NCI-H524 (cell line): ENCODE measurements at regions not wholly inside any gene's neighbourhood (a gene's known extent, or its start where the extent isn't known, plus 50 kb on each side); places are given as distances from the start of the nearest gene placed in this dataset.

Source experiments
- DNase-seq, 2 experiments: peaks; one replicate each; lab custom pipeline; 2025; lab: John Stamatoyannopoulos, UW

DNA sequence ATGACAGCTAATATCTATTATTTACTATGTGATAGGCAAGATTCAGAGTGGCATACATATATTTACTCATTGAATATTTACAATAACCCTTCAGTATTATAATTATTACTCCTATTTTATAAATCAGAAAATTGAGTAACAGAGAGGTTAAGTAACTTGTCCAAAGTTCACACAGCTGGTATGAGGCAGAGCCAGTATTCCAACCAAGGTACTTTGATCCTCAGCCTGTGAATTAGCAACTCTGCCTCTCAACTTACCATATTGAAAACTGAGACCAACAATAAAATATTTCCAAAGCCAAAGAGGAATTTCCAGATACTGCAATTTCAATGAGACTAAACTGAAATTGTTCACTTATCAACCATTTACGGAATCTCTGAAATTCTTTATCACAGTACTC, 67.9 kb upstream of the TSLP start:
- DNase-seq: no peak

DNA sequence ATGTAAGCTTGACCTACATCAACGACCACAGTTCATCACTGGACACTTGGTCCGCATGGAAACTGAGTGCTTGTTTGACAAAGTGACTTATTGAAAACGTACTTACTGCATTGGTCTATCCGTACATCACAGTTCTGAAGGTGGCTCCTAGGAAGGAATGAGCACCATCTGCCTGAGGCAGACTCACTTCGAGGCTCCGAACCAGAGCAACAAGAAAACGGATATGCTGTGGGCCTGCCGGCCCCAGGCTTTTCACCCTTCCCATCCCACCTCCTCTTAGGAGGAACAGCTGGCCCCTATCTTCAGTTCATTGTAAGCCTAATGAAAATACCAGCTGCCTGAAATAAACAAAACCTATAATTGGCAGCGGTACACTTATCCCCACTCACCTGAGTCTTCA, 67.2 kb upstream of the TSLP start:
- peak; percentile 67 to 91 for DNase-seq

GRCh38 chr5:111010783-111011182, 60.7 kb upstream of the TSLP start:
- no peak for DNase-seq

GRCh38 chr5:111013011-111013410, 58.5 kb upstream of the TSLP start:
- DNase-seq: no peak

GRCh38 chr5:111016801-111017200, 54.7 kb upstream of the TSLP start:
- no peak for DNase-seq

DNA sequence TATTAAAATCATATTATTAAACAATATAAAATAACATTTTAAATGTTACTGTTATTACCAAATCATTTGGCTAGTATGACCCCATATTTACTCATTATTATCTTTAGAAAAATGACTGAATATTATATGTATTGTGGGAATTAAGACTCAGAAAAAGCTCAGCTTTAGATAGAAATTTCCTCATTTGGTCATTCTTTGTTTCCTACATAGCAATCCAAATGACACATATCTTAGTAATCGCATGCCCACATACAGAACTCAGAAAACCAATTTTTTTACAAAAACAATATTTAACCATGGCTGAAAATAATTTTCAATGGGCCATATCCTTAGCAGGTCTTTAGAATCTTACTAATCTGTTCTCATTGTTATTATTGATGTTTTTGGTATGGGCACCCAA, 53.8 kb upstream of the TSLP start:
- no peak for DNase-seq
